ENCODE measurements at regions not wholly inside any gene's neighbourhood (a gene's known extent, or its start where the extent isn't known, plus 50 kb on each side); places are given as distances from the start of the nearest gene placed in this dataset.
A peak's percentile ranks its signal among the peaks of the same experiment; 100 is the strongest.
"Not testable (repeated sequence)": the region's sequence is repeated elsewhere in the genome, so short reads cannot be mapped to it uniquely, and the experiment has no call there.

DNA sequence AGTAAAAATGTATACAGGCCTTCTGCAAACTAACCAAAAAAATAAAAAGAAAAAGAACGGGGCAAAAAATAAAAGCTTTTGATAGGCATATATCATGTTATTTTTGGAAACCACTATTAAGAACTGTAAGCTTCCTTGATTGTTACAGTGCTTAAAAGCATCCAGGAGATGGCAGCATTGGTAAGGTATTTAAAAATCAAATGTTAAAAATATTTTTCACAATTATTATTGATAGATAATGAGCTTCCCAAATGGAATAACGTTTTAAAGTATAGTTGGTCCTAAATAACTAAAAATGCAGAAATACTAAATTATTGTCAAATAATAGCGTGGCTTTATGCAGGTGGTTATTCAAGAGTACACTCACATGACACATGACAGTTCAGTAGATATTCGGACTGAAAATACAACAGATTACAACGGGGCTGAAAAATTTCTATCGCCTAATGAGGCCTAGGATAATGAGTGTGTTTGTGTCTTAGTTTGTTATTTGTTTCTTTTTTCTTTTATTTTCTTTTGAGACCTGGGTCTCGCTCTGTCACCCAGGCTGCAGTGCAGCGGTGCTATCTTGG is 127.2 kb upstream of the ATF7IP start:
- intact Hi-C loops (cut with DNase I) = no loop called here
- no peak for DNase-seq
- WGBS, 2 donors = 43 to 48% methylated on average over 8 of the region's 8 CpGs
- TF ChIP-seq POLR2A (IDR thresholded peaks at IDR 0.05) (no peak), CTCF (IDR thresholded peaks at IDR 0.05) (peak; percentile 11 to 86 (median 55))
- H3K9me3 ChIP-seq = no peaks in the 10 kb centered on the region
- H3K4me1 ChIP-seq = no peaks in the 10 kb centered on the region
- H3K27ac ChIP-seq = no peak overlapping the region
- H3K36me3 ChIP-seq = no peaks in the 10 kb centered on the region
- H3K4me3 ChIP-seq (replicated peaks in 1 of 3) = no peak overlapping the region
- no peaks in the 10 kb centered on the region for H3K27me3 ChIP-seq

GRCh38 chr12:14239350-14239934 is 126.0 kb upstream of the ATF7IP start:
- intact Hi-C loops (cut with DNase I) = no loop called here

GRCh38 chr12:14239935-14240872 is 125.3 kb upstream of the ATF7IP start:
- H3K4me3 ChIP-seq (replicated peaks in 1 of 3) = no peak overlapping the region
- H3K27me3 ChIP-seq = no peaks in the 10 kb centered on the region
- WGBS, 2 donors = 65 to 68% methylated on average over 11 of the region's 11 CpGs
- intact Hi-C loops (cut with DNase I) = no loop called here
- no peaks in the 10 kb centered on the region for H3K36me3 ChIP-seq
- no peaks in the 10 kb centered on the region for H3K4me1 ChIP-seq
- DNase-seq = no peak
- no peak overlapping the region for H3K27ac ChIP-seq
- no peaks in the 10 kb centered on the region for H3K9me3 ChIP-seq
- TF ChIP-seq POLR2A (IDR thresholded peaks at IDR 0.05) (no peak), CTCF (IDR thresholded peaks at IDR 0.05) (no peak)

More at GRCh38 chr12:14239350-14239934, 126.0 kb upstream of the ATF7IP start:
- Histone ChIP-seq H3K27ac (no peak overlapping the region), H3K4me3 (replicated peaks in 1 of 3) (no peak overlapping the region), H3K4me1 (no peaks in the 10 kb centered on the region), H3K36me3 (no peaks in the 10 kb centered on the region), H3K27me3 (no peaks in the 10 kb centered on the region), H3K9me3 (no peaks in the 10 kb centered on the region)
- TF ChIP-seq POLR2A (IDR thresholded peaks at IDR 0.05) (no peak), CTCF (IDR thresholded peaks at IDR 0.05) (no peak)
- 66 to 77% methylated on average over 13 of the region's 13 CpGs for WGBS, 2 donors
- no peak for DNase-seq

DNA sequence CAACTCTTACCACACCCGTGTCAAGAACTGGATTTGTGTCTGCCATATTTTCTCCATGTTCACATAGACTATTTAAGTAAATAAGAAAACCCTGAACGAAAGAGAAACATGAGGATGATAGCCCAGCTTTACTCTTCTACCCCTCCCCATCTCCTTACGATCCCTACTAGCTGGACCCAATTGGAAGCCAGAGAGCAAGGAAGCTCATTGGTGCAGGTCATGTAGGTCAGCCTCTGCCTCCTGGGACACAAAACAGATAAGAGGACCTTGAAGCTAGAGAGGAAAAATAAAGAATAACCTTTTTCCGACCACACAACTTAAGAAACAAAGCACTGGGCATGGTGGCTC is 124.6 kb upstream of the ATF7IP start:
- no peaks in the 10 kb centered on the region for H3K9me3 ChIP-seq
- no peak overlapping the region for H3K27ac ChIP-seq
- no peaks in the 10 kb centered on the region for H3K4me1 ChIP-seq
- H3K36me3 ChIP-seq = no peaks in the 10 kb centered on the region
- WGBS, 2 donors = 70 to 73% methylated on average over 4 of the region's 4 CpGs
- DNase-seq = no peak
- H3K27me3 ChIP-seq = no peaks in the 10 kb centered on the region
- H3K4me3 ChIP-seq (replicated peaks in 1 of 3) = no peak overlapping the region
- TF ChIP-seq POLR2A (IDR thresholded peaks at IDR 0.05) (no peak), CTCF (IDR thresholded peaks at IDR 0.05) (no peak)
- intact Hi-C loops (cut with DNase I) = no loop called here

- 94 to 97% methylated on average over 6 of the region's 6 CpGs for WGBS, 2 donors
- DNase-seq; H3K36me3 ChIP-seq; H3K9me3 ChIP-seq; H3K27me3 ChIP-seq; H3K27ac ChIP-seq; H3K4me1 ChIP-seq; intact Hi-C loops (cut with DNase I); H3K4me3 ChIP-seq (replicated peaks in 1 of 3): not testable (repeated sequence)
These were observed 122.7 kb upstream of the ATF7IP start for GRCh38 chr12:14242825-14243224.

Data from thyroid gland (tissue), 4 donors.